Activated gamma-delta T cell treated with anti-CD3 and anti-CD28 coated beads, Interleukin-2, amount 50 U/mL, for 16 hours (primary cell): ENCODE measurements at regions not wholly inside any gene's neighbourhood (a gene's known extent, or its start where the extent isn't known, plus 50 kb on each side); places are given as distances from the start of the nearest gene placed in this dataset.
"Not testable (repeated sequence)": the region's sequence is repeated elsewhere in the genome, so short reads cannot be mapped to it uniquely, and the experiment has no call there.

Experiments used
- DNase-seq: peaks from one replicate; pipeline ENCODE4 v3.0.0-alpha.2; 2020; ENCODE audit warnings: low read depth

- no peak for DNase-seq
Measured at GRCh38 chr7:121744319-121744718, 128.6 kb upstream of the PTPRZ1 start.

DNA sequence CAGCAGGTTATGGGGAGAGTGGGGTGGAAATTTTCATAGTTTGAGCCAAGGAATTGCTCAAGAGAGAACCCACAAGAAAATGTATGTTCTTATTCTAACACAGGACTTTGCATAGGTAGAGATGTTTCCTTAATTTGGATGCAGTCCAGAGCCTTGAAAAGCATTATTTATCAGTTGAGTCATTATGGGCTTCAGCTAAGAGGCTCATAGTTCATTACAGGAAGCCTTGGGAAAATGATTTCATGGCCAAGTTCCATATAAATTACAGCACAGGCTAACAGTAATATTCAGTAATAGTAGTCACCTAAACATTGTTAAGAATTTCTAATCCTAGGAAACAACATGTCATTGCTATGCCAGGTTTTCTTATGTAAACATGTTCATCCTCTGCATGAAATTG, 131.1 kb upstream of the PTPRZ1 start:
- no peak for DNase-seq

DNA sequence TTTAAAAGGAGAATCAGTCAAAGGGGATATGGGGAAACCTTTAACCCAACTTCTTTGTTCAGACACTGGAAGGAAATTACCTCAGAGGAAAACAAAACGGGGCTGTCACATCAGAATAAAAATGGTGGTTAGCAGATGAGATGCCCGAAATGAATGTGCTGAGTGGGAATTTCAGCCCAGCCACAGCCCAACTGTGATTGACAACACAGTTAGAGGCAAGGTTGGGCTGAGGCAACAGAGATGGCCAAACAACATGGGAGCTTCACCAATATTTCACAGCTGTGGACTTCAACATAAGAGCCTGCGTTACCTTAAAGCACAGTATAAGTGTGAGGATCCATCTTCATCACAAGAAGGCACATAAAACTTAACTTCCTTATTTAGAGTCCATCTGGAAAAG, 133.5 kb upstream of the PTPRZ1 start:
- DNase-seq = no peak

GRCh38 chr7:121730869-121731268, 142.1 kb upstream of the PTPRZ1 start:
- no peak for DNase-seq

GRCh38 chr7:121714559-121715303, 158.2 kb upstream of the PTPRZ1 start:
- no peak for DNase-seq

DNA sequence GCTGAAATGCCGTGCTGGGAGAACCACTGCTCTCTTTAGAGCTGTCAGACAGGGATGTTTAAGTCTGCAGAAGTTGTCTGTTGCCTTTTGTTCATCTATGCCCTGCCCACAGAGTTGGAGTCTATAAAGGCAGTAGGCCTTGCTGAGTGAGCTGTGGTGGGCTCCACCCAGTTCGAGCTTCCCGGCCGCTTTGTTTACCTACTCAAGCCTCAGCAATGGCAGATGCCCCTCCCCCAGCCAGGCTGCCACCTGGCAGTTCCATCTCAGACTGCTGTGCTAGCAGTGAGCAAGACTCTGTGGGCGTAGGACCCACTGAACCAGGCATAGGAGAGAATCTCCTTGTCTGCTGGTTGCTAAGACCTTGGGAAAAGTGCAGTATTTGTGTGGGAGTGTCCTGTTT, 160.0 kb upstream of the PTPRZ1 start:
- DNase-seq = not testable (repeated sequence)

- no peak for DNase-seq
Measured at GRCh38 chr7:121697731-121698316, 175.1 kb upstream of the PTPRZ1 start.

DNA sequence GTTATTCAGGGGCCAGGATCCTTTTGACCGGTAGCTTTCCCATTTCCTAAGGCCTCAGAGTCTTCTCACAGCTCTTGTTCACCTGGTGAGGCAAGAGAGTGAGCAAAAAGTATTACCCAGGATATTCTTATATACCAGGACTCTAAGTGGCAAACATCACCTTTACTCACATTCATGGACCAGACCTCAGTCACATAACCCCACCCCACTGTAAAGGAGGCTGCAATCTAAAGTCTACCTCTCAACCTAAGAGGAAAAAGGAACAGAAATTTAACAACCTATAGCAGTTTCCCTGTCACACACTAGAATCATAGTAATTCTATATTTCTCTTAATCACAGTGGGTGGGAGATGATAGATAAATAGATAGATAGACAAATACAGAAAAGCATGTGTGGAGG, 176.0 kb upstream of the PTPRZ1 start:
- DNase-seq = no peak

- no peak for DNase-seq
Measured at GRCh38 chr7:121689749-121690148, 183.2 kb upstream of the PTPRZ1 start.

- no peak for DNase-seq
Measured at GRCh38 chr7:121681700-121682099, 191.3 kb upstream of the PTPRZ1 start.

- no peak for DNase-seq
Measured at GRCh38 chr7:121676168-121676567, 196.8 kb upstream of the PTPRZ1 start.

DNA sequence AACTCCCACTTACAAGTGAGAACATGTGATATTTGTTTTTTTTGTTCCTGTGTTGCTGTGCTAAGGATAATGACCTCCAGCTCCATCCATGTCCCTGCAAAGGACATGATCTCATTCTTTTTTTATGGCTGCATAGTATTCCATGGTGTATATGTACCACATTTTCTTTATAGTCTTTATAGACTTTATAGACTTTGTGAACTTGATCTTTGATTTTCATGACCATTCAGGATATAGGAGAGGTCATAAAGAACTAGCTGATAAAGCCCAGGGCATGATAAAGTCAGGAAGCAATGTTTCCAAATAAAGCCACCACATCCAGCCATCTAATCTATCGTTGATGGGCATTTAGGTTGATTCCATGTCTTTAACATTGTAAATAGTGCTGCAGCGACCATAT, 198.5 kb upstream of the PTPRZ1 start:
- not testable (repeated sequence) for DNase-seq

DNA sequence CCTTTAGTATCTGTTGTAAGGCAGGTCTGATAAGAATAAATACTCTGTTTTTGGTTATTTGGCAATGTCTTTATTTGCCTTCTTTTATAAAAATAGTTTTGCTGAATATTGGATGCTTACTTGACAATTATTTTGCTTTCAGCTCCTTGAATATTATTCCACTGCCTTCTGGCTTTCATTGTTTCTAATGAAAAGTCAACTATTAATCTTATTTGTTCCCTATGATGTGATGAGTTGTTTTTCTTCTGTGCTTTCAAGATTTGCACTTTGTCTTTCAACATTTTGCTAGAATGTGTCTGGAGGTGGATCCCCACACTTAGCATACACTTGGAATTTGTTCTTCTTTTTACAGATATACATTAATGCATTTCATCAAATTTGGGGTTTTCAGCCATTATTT, 203.8 kb upstream of the PTPRZ1 start:
- no peak for DNase-seq

DNA sequence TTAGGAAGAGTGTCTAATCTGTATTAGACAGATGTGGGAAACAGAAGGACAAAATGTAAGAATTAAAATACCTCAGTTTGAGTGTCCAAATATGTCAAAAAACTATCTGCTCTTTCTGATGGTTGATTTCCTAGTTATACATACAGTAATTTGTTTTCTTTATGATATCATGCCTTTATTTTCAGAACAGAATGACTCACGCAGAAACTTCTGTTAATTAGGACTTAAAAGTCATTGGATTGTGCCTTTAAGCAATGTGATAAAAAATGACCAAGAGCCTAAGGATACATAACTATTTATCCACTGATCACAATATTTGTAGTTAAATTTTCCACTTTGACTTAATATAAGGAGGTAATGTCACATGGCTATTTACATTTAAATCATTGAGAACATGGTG, 206.7 kb upstream of the PTPRZ1 start:
- no peak for DNase-seq

DNA sequence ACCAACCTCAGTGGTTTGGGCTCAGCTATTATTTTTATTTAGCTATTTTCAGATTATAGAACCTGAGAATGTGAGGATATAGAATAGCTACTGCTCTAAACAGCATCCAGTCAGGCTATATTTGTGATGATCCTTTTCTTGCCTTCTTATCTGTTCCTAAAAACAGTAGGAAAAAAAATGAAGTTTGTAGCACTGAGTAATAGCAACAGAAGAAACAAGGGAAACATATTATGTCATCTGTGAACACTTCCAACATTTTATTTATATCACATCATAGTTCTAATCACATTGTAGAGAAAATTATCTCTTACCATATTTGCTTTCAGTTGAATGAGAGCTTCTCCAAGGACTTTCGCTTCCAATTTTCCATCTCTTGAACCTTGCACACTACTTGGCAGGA, 229.6 kb upstream of the PTPRZ1 start:
- DNase-seq = no peak

GRCh38 chr7:121639705-121640104, 233.3 kb upstream of the PTPRZ1 start:
- no peak for DNase-seq

DNA sequence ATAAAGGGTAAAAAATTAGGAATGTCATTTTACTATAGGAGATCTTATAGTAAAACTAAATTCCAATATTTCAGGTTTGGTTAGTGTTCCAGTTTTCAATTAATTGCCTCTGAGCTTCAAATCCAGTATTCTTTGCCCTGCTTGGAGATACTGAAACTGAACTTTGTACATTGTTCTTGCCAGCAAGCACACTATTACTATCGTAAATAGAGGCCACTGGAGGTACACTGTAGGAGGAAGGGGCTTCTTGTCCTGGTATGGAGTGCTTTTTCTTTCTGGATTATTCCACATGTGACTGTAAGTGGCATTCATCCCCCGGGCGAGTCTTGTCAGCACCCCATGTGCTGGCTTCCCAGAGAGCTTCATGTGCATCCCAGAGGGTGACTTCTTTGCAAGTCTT, 234.7 kb upstream of the PTPRZ1 start:
- DNase-seq = no peak

DNA sequence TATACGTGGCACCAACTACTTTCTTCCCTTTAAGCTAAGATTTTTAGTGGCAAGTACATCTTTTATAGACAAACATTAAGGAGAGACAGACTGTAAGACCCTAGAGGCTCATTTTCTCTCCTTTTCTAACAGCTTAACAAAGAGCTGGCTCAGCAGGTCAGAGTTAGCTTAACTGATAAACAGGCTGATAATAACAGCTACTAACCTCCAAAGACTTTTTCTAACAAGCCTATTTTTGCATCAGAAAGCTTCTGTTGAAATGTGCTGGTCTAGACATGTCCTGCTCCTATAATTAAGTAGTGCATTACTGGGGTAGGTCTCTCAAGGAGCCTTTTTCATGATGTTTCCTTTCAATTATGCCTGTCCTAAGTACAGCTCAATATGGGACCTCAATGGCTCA, 238.2 kb upstream of the FAM3C start:
- no peak for DNase-seq

- no peak for DNase-seq
Measured at GRCh38 chr7:121633186-121633585, 237.1 kb upstream of the FAM3C start.

DNA sequence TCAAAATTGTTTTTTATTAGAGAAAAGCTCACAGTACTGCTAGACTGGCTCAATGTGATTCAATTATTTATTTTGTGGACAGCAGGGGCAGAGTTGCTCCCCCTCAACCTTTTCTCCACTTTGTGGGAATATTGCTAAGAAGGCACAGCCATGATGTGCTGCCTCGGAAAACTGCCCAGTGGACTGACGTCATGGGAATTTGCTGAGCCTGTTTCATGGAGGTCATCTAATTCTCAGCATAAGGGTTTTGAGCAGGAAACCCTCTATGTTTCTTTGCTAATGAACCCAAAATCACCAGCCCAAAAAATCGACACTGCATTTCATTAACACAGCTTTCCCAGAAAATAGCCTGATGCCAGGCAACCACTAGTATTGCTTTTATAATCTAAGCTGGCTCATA, 228.8 kb upstream of the FAM3C start:
- no peak for DNase-seq

- DNase-seq = no peak
Measured at GRCh38 chr7:121623130-121623872, 227.2 kb upstream of the FAM3C start.

DNA sequence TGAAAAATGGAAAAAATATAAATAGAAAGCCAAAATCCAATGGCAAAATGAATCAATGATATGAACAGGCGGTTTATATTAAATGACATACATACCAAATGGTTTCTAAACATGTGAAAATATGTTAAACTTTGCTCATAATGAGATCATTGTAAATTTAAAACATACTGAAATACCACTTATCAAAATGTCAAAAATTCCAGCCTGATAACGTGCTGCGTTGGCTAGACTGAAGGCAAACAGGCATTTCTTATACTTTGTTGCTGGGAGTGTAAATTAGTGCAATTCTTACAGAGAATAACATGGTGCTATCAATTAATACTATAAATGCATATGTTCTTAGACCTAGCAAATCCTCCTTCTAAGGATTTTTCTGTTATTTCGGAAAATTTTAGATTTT, 225.8 kb upstream of the FAM3C start:
- DNase-seq = no peak

GRCh38 chr7:121620953-121621606, 225.0 kb upstream of the FAM3C start:
- DNase-seq = no peak
